Dermis microvascular lymphatic vessel endothelial cell (primary cell): ENCODE measurements at regions not wholly inside any gene's neighbourhood (a gene's known extent, or its start where the extent isn't known, plus 50 kb on each side); places are given as distances from the start of the nearest gene placed in this dataset.
A peak's percentile ranks its signal among the peaks of the same experiment; 100 is the strongest.

Source experiments
- DNase-seq, 2 donors: peaks; one replicate each; pipeline versions ENCODE4 v3.0.0 to v3.0.0-alpha.2; 2010; ENCODE audit warnings: low read depth in 2 of 2

DNA sequence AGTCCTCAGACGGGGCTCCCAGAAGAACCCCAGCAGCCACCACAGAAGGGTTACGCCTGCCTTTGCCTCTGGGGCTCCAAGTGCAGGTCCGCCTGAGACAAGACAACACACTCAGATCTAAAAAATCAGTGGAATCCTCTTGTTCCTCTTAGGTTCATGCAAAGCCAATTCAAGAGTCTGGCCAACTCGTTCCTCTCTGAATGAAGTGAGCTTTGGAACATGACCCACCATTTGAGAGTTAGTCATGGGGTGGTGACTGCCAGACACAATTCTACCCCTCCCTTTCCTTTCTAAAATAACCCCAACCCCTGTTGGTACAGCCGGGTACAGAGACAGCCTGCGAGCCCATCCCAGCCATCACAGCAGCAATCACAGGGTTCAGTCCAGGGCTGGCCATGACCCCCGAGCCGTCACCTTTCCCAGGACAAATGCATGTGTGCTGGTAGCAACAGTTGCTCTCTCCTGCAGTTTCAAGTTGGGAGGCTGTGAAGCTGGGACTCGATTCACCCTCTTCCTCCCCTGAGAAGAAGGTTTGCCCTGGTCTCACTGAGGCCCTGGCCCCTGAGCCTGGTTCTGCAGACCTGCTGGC, 183.1 kb upstream of the SH3BP4 start:
- no peak for DNase-seq

DNA sequence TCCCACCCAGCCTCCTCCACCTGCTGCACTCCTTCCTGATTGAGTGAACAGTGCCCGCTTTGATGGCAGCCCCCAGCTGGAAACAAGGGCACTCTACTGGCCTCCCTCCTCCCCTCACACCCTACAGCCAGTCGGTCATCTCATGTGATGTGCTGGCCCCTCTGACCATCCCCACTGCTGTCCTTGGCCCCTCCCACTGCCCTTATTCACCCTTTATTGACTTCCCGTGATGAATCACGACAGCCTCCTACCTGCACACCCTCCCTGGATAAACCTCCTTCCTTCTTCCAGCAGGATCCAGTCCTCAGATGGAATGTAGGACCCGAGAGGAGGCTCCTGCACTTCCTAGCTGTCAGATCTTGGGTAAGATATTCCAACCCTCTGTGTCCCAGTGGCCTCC, 186.5 kb upstream of the SH3BP4 start:
- no peak for DNase-seq

DNA sequence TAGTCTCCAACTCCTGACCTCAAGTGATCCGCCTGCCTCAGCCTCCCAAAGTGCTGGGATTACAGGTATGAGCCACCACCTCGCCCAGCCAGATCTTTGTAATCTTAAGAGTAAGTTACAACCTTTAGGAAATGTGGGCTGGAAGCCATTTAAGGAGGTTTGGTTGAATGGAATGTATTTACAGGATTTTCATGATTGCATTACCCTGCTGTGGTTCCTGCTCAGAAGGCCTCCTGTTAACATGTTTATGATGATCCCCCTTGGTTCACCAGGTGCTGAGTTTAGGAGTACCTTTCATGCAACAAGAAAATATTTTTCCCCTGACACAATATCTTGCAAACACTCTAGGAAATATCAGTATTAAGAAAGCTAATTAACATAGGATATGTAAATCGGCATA, 187.4 kb upstream of the SH3BP4 start:
- no peak for DNase-seq

DNA sequence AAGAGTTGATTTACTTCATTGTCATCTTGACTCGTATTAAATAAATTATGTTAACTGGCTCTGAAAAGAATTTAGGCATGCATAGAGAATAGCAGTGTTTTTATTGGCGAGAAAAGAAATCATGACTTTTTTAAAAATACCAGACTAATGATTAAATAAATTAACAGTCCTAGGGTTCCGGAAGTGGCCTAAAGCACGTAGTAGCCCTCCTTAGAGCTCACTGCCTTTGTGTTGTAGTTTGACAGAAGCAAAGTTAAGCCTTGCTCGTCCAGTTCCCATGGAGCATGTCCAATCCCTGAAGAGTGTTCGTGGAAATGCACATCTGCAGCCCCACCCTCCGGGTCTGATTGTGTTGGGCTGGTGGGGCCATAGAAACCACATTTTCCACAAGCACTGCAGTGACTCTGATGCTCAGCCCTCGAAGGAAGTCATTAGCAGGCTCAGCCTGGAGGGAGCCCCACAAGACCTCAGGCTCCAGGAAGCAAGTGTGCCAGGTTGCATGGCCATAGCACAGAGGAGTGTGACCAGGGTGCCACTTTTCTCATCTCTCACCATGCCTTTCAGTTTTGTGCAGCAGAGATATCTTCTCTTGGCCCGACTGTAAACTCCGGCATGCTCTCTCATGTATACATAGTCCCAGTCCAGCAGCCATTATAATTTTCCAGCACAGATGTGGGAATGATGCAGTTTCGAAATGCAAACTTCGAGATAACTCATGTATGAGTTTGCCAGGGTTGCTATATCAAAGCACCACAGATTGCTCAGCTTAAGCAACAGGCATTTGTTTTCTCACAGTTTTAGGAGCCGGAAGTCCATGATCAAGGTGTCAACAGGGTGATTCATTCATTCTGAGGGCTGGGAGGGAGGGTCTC, 188.6 kb upstream of the SH3BP4 start:
- no peak for DNase-seq

DNA sequence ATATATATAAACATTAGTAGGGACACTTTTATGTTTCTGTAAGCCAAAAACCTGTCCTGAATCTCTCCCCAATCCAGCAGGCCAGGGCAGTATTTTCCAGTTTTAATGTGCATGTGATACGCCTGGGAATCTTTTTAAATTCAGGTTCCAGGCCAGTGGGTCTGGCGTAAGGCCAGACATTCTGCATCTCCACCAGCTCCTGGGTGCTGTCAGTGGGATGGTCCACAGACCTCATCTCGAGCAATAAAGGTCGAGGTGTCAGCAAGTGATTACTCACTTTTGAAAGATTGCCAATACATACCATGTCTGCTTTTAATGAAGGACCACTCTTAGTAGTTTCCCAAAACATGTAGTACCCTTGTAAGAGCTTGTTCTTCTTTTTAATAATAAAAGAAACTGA, 189.9 kb upstream of the SH3BP4 start:
- DNase-seq: no peak

DNA sequence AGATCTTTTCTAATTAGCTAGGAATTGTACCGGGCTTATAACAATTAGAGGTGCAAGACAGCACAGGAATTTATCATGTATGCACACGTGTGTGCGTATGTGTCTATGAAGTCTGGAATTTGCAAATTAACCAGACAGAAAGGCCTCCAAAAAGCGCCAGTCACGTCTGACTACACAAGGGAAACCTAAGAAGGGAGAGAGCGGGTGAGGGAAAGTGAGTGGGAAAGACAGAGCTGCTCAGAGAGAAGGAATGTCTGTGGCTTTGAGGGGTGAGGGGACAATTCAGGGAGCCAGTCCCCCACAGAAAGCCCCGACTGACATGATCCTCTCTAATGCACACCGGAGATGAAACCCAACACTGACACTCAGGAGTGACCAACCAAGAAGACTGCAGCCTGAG, 197.7 kb upstream of the SH3BP4 start:
- no peak for DNase-seq

DNA sequence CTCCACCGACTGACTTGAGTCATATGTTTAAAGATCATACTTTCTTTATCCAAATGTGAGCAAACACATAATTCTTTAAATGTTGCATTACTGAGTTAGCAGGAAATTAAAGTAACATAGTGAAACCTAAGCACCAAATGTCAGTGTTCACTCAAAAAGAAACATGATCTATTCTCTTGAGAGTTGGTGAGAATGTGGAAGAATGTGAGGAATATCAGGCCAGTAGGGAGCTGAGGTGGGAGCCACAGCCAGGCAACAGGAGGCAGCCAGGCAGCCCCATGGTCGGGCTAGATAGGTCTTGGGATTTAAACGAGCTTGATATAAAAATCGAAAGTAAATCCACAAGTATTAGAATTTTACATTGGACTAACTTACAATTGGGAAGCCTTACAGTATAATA, 198.1 kb upstream of the SH3BP4 start:
- DNase-seq: no peak

DNA sequence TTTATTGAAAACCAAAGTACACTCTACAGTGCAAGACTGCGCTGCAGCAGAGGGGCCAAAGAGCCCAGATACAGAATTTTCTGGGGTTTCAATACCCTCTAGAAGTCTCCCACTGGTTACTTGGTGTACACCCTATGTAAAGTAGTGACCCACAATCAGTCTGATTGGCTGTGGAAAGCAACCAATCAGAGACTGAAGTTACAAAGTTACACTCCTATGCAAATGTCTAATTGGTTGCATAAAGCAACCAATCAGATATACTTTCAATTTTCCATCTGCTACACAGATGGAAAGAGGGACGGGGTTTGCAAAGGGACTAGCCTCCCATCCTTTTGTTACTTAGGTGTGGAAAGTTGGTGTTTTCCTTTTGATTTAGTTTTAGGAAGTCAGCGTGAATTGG, 198.9 kb upstream of the SH3BP4 start:
- no peak for DNase-seq

DNA sequence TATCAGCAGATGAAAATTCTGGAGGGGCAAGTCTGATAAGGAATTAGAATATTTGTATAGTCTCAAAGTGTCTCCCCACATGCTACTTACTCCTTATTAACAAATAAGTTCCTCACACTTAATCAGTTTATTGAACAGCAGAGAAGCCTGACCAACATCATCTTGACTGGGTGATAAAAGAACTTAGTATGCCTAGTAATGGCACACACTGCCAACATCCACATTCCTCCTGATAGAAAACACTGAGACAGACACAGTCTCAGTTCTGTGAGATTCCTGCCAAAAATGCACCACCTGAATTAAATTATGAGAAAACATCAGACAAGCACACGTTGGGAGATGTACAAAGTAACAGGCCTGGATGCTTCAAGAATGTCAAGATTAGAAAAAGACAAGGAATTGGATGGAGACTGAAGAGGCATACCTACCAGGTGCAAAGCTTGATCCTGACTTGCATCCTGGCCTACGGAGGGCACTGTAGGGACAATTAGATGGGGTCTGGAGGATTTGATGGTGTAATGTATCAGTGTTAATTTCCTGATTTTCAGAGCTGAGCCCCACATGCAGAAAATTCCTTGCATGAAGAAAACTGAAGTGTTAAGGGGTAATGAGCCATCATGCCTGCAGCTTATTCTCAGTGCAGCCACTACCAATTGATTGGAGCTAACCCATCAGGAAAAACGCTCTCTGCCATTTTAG, 200.4 kb upstream of the SH3BP4 start:
- DNase-seq: peak in 1 of 2 donors; percentile 11

DNA sequence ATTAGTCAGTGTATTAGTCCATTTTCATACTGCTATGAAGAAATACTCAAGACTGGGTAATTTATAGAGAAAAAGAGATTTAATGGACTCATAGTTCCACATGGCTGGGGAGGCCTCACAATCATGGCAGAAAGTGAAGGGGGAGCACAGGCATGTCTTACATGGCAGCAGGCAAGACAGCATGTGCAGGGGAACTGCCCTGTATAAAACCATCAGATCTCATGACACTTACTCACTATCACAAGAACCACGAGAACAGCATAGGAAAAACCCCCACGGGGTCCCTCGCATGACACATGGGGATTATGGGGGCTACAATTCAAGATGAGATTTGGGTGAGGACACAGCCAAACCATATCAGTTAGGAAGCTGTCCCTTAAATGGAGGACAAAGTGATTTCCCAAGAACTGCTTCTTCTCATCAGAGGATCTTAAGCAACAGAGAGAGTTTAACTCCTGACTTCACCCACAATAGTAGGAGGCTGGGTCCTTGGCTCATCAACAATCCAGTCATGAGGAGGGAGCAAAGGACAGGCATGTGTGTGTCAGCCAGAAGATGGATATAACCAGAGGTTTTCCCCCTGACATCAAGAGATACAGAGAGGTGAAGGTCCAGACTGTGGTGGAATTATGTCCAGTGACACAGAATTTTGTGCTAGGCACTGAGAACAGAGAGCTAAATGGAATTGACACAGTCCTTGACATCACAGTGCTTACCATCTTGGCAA, 203.8 kb upstream of the SH3BP4 start:
- DNase-seq: no peak

DNA sequence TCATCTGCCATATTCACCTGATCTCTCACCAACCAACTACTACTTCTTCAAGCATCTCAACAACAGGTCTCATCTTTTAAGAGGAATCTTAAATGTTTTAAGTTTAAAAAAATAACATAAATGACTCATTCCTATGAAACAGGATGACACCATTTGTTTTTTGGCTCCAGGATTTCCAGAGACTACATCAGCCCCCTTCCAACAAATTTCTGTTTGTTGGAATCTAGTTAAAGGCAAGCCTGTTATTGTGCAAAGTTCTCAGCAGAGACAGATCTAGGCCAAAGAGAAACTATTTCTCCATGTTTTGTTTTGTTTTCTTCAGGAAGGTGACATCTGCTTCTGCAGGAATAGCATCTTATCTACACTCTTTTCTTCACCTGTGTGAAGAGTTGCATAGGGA, 204.8 kb upstream of the SH3BP4 start:
- DNase-seq: no peak

DNA sequence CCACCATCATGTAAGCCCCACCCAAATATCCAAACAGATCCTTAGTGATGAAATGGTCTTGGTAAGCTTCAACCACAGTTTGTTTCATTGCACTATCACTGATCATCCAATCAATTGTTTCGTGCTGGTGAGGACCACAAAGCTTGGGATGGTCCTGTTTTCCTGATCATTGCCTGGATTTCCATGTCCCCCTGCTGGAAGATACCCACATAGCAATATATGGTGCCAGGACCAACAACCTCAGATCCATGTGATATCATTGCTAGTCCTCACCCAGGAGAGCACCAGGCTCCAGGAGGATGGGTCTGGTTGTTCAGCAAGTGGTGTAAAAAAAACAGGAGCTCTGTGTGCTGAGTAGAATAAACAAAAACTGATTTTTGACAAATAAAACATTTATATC, 206.5 kb upstream of the SH3BP4 start:
- peak in 1 of 2 donors; percentile 10 for DNase-seq

DNA sequence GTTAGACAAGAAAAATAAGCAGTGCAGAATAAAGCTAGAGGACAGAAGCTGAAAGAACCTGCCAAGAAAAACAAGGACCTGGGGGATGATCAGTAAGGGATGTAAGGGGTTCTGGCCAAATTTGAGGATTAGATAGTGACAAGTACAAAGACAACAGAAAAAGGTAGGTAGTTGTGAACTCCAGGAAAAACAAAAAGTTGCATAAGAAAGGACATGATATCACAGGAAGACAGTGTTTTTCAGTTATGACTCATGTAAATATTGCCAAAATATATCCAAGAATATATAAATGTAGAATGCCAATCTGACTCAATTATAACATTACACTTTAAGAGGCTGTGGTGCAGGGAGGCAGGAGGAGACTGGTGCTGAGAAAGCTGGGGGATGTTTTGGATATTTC, 209.8 kb upstream of the SH3BP4 start:
- peak; percentile 11 to 22 for DNase-seq

DNA sequence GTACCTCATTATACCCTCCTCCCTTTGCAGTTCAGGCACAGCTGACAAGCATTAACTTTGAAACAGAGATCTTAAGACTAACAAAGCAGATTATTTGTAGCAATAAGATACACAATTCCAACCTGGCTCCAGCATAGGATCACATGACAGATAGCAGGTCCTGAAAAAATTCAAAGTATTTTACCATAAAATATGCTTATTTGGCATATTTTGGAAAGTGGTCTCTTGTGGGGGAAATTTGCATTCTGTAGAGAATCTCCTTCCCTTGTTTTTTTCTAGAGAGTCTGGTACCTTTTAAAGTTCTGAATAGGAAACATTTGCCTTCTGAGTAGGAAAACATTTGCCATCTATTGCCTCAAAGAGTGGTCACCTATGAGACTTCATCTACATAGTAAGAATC, 212.8 kb upstream of the SH3BP4 start:
- DNase-seq: no peak

DNA sequence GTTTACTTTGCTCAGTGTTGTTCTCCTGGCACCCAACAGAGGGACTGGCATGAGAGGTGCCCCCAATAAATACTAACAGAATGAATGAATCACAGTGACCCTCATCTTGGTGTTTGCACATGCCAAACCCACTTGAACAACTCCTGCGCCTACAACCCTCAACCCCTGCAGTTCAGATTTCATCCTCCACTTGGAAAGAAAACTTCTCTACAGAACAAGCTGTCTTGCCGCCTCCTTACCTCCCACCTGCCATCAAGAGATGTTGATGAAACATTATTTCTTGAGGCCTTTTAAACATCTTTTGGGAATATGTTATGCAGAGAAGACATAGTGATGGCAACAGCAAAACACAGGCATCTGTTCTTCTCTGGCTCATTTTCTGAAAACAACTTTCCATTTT, 216.0 kb upstream of the SH3BP4 start:
- DNase-seq: no peak

DNA sequence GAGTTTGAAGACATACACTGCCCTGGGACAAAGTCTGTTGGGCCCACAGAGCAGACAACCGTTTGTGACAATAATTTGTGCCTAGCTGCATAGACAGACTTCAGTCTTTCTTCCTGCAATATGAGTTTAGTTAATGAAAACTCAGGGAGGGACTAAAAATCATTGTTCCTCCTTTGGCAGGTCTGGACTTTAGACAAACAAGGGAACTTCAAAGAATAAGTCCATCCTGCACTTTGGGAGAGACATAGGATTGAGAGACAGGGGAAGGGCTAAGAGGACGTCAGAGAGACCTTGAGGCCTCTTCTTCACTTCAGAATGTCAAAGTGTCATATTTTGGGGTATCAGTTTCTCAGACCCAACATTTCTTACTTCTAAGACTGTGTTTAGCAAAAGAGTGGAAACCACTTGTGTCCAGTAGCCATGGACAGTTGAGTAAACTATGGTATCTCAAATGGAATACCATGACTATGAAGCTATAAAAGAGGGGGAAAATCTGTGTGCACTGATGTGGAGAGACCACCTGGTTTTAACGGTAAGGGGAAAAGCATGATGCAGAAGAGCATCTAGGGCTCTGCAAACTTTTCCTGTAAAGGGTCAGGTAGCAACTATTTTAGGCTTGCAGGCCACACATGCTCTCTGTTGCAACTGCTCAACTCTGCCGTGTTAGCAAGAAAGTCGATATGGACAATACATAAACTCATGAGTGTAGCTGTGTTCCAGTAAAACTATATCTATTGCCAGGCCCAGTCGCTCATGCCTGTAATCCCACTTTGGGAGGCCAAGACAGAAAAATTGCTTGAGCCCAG, 217.8 kb upstream of the SH3BP4 start:
- no peak for DNase-seq

DNA sequence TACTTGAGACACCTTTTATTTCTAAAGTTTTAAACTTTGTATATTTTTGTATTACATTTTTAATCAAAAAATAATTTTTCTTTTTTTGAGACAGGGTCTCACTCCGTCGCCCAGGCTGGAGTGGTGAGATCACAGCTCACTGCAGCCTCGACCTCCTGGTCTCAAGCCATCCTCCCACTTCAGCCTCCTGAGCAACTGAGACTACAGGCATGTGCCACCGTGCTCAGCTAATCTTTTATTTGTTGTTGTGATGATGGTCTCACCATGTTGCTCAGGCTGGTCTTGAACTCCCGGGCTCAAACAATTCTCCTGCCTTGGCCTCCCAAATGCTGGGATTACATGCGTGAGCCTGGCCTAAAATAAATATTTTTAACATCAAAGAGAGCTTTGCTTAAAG, 218.7 kb upstream of the SH3BP4 start:
- no peak for DNase-seq

DNA sequence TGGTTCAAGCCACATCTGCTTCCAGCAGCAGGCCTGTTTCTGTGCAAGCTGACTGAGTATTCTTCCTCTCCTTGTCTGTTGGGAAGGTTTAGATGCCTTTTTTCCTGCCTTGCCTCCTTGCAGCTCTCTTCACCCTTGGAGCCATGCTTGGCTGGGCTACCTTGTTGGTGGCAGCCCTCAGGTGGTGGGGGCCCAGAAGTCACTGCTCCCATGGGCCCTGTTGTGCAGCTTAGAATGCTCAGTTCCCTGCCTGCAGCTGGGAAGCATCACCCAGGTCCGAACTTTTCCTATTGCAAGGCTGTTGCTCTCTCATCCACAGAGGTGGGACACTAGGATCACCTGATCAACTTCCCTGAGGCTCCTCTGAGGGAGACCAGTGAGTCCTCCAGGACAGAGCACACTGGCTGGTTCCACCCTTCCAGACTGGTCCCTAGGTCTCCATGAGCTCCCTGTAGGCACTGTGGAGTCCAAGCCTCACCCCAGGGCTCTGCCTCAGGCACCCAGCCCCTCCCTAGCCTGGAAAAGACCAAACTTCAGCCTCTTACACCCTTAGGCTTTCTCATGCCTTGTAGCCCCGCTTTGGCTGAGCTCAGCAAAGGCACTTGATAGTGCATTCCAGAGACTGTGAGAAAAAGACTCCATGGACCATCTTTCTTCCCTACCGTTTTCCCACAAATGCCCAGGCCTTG, 219.3 kb upstream of the SH3BP4 start:
- DNase-seq: no peak

DNA sequence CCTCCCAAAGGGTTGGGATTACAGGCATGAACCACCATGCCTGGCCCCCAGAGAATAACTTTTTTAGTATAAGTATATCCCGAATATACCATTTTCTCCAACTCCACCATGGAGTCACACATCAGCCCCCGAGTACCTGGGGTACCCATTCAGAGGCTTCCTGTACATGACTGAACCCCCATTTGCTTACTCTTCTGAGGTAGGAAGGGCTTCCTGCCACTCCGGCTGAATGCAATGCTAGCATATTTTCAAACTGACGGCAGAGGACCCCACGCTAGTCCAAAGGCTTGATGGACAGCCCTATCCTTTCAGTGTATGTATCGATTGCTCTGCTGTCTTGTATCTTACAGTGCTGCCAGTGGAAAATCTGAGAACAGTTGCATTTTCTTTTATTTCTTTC, 220.6 kb upstream of the SH3BP4 start:
- DNase-seq: no peak

DNA sequence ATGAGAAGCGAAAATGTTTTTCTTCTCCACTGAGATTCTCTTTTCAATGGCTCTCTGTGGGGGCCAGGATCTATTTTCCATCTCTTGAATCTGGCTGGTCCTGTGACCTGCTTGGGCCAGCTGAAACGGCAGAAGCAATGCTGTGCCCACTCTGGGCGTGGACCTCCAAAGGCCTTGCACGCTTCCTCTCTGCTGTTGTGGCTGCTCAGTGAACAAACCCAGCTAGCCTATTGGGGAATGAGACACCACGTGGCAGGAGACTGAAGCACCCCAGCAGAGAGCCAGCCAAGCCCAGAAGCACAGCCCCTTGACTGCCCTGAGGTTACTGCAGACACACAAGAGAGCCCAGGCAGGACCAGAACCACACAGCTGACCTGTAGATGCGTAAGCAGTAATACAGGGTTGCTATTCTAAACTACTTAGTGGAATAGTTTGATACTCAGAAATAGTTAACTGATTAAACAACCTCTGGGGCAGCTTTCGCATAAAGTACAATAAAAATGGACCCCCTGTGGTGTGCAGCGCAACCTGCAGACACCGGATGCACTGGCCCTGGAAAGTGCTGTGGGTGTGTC, 221.7 kb upstream of the SH3BP4 start:
- no peak for DNase-seq
